Astrocyte (in vitro differentiated cells and primary cell): ENCODE measurements at regions not wholly inside any gene's neighbourhood (a gene's known extent, or its start where the extent isn't known, plus 50 kb on each side); places are given as distances from the start of the nearest gene placed in this dataset.

ENCODE experiments used
- DNase-seq: peaks from one replicate; pipeline ENCODE4 v3.0.0-alpha.2; 2010; ENCODE audit warnings: low read depth
- FAIRE-seq: peaks from 2 replicates; lab custom pipeline; 2011; peaks lifted over from hg19 to GRCh38; lab: Jason Lieb, UNC
- H2AFZ ChIP-seq: 2 replicates; pipeline ENCODE4 v1.6.0; 2012; ENCODE audit warnings: low read depth, low read length, inconsistent platforms
- H3K27ac ChIP-seq: 2 replicates; pipeline ENCODE4 v1.5.1; 2011; ENCODE audit warnings: low read depth, low read length, inconsistent platforms
- H3K27me3 ChIP-seq: 2 replicates; pipeline ENCODE4 v1.6.0; 2011; ENCODE audit warnings: low read length, inconsistent platforms; ENCODE audit not compliant: insufficient read depth
- H3K36me3 ChIP-seq: 2 replicates; pipeline ENCODE4 v1.5.1; 2011; ENCODE audit warnings: low read length, inconsistent platforms; ENCODE audit not compliant: insufficient read depth
- H3K4me1 ChIP-seq: 2 replicates; pipeline ENCODE4 v1.5.1; 2011; ENCODE audit warnings: low read length, inconsistent platforms; ENCODE audit not compliant: insufficient read depth
- H3K4me2 ChIP-seq: 2 replicates; pipeline ENCODE4 v1.6.0; 2012; ENCODE audit warnings: low read length, inconsistent platforms
- H3K4me3 ChIP-seq: 2 replicates; pipeline ENCODE4 v1.5.1; 2011; ENCODE audit warnings: low read depth, mild to moderate bottlenecking, low read length, inconsistent platforms; ENCODE audit not compliant: insufficient read depth
- H3K79me2 ChIP-seq: 2 replicates; pipeline ENCODE4 v1.6.0; 2012; ENCODE audit warnings: mild to moderate bottlenecking, low read length, inconsistent platforms; ENCODE audit not compliant: insufficient read depth
- H3K9ac ChIP-seq: 2 replicates; pipeline ENCODE4 v1.6.0; 2012; ENCODE audit warnings: mild to moderate bottlenecking, low read length, inconsistent platforms
- H3K9me3 ChIP-seq: 2 replicates; pipeline ENCODE4 v1.5.1; 2012; ENCODE audit warnings: low read depth, mild to moderate bottlenecking, low read length, inconsistent platforms; ENCODE audit not compliant: insufficient read depth
- H4K20me1 ChIP-seq: 2 replicates; pipeline ENCODE4 v1.6.0; 2012; ENCODE audit warnings: low read length, inconsistent platforms; ENCODE audit not compliant: insufficient read depth
- H3K27ac Mint-ChIP-seq: one replicate; pipeline ENCODE4 v1.8.0; 2021; ENCODE audit warnings: mild to moderate bottlenecking, mixed read lengths; ENCODE audit not compliant: unreplicated experiment
- H3K27me3 Mint-ChIP-seq: one replicate; pipeline ENCODE4 v1.8.0; 2021; ENCODE audit warnings: low read depth, mixed read lengths; ENCODE audit not compliant: unreplicated experiment
- H3K36me3 Mint-ChIP-seq: one replicate; pipeline ENCODE4 v1.8.0; 2021; ENCODE audit warnings: low read depth, mixed read lengths; ENCODE audit not compliant: unreplicated experiment
- H3K4me1 Mint-ChIP-seq: one replicate; pipeline ENCODE4 v1.8.0; 2021; ENCODE audit warnings: low read depth, mixed read lengths; ENCODE audit not compliant: unreplicated experiment
- H3K4me3 Mint-ChIP-seq: one replicate; pipeline ENCODE4 v1.8.0; 2021; ENCODE audit warnings: mild to moderate bottlenecking, moderate library complexity, mixed read lengths; ENCODE audit not compliant: unreplicated experiment
- H3K9me3 Mint-ChIP-seq: one replicate; pipeline ENCODE4 v1.8.0; 2021; ENCODE audit warnings: mild to moderate bottlenecking, mixed read lengths; ENCODE audit not compliant: unreplicated experiment
- EZH2 ChIP-seq: IDR thresholded peaks from 2 replicates; pipeline ENCODE4 v1.6.1; 2012; ENCODE audit warnings: mild to moderate bottlenecking, low read length, inconsistent platforms; ENCODE audit not compliant: insufficient read depth
- TF ChIP-seq, protein P1 (sequence below): IDR thresholded peaks from 2 replicates; pipeline ENCODE4 v1.5.1; 2011; ENCODE audit warnings: low read depth, mild to moderate bottlenecking, inconsistent platforms, low read length, moderate library complexity; ENCODE audit not compliant: insufficient read depth

DNA sequence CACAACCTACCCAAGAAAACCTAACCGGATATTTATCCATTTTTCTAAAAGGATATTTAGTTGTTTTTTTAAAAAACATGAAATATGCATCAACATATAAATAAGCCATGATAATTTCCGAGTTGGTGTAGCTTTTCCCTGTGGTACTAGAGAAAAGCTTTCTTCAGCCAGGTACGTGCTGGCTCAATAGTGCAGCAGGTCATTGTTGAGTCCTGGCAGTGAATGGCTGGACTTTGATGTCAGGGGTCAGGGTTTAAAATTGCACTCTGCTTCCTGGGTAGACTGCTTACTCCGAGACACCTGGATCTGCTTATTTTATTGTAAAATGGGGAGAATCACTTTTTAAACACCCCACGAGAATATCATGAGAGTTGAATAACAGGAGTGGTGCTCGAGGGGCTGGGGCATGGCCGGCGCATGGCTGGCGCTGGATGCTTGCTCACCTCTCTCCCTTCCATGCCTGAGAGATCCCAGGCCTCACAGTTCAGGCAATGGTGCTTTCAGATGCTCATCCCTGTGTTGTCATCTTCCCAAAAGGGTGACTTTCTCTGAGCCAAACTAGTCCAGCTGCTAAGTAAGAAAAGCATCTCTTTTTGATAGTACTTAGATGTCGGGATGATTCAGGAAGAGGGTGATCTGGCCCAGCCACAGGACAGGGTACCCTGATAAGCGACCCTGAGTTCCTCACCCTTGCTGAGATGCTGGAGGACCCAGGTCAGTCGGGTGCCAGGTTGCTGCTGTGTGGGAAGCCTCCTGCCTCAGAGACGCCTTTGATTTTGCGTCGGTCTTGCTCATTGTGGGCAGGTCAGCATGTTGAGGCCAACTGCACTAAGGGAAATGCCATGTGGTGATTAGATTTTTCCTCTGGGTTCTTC lies 269.1 kb upstream of the FOXQ1 start:
- H3K27me3 Mint-ChIP-seq = peaks cover 69% of the 10 kb centered on the region
- H3K4me1 ChIP-seq = no peaks in the 10 kb centered on the region
- TF ChIP-seq, protein P1, sequence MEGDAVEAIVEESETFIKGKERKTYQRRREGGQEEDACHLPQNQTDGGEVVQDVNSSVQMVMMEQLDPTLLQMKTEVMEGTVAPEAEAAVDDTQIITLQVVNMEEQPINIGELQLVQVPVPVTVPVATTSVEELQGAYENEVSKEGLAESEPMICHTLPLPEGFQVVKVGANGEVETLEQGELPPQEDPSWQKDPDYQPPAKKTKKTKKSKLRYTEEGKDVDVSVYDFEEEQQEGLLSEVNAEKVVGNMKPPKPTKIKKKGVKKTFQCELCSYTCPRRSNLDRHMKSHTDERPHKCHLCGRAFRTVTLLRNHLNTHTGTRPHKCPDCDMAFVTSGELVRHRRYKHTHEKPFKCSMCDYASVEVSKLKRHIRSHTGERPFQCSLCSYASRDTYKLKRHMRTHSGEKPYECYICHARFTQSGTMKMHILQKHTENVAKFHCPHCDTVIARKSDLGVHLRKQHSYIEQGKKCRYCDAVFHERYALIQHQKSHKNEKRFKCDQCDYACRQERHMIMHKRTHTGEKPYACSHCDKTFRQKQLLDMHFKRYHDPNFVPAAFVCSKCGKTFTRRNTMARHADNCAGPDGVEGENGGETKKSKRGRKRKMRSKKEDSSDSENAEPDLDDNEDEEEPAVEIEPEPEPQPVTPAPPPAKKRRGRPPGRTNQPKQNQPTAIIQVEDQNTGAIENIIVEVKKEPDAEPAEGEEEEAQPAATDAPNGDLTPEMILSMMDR = no peak
- no peak for TF ChIP-seq EZH2
- H3K27ac Mint-ChIP-seq = no peak overlapping the region
- no peak overlapping the region for H3K4me3 ChIP-seq
- H3K9ac ChIP-seq = no peak overlapping the region
- H4K20me1 ChIP-seq = no peaks in the 10 kb centered on the region
- H3K36me3 ChIP-seq = no peaks in the 10 kb centered on the region
- no peak overlapping the region for H3K27ac ChIP-seq
- peaks cover 2% of the 10 kb centered on the region for H3K4me1 Mint-ChIP-seq
- no peak overlapping the region for H3K4me3 Mint-ChIP-seq
- DNase-seq (no peak), FAIRE-seq (no peak)
- H2AFZ ChIP-seq = no peak overlapping the region
- no peaks in the 10 kb centered on the region for H3K79me2 ChIP-seq
- H3K9me3 ChIP-seq = peaks cover 2% of the 10 kb centered on the region
- no peaks in the 10 kb centered on the region for H3K36me3 Mint-ChIP-seq
- H3K27me3 ChIP-seq = peaks cover 14% of the 10 kb centered on the region
- H3K4me2 ChIP-seq = no peak overlapping the region
- peaks cover 2% of the 10 kb centered on the region for H3K9me3 Mint-ChIP-seq

- no peak for DNase-seq
- TF ChIP-seq, protein P1 = no peak
- TF ChIP-seq EZH2 = no peak
- Histone ChIP-seq H3K27me3 (peaks cover 17% of the 10 kb centered on the region), H3K9ac (no peak overlapping the region), H4K20me1 (no peaks in the 10 kb centered on the region), H3K4me1 (no peaks in the 10 kb centered on the region), H3K4me2 (no peak overlapping the region), H3K36me3 (no peaks in the 10 kb centered on the region), H3K79me2 (no peaks in the 10 kb centered on the region), H3K4me3 (no peak overlapping the region), H3K9me3 (peaks cover 2% of the 10 kb centered on the region), H3K27ac (no peak overlapping the region), H2AFZ (no peak overlapping the region)
- Mint-ChIP-seq H3K4me1 (no peaks in the 10 kb centered on the region), H3K36me3 (no peaks in the 10 kb centered on the region), H3K9me3 (peaks cover 2% of the 10 kb centered on the region), H3K27ac (no peak overlapping the region), H3K4me3 (no peak overlapping the region), H3K27me3 (peaks cover 74% of the 10 kb centered on the region)
- no peak for FAIRE-seq
Measured at GRCh38 chr6:1040393-1040792, 271.5 kb upstream of the FOXQ1 start.

DNA sequence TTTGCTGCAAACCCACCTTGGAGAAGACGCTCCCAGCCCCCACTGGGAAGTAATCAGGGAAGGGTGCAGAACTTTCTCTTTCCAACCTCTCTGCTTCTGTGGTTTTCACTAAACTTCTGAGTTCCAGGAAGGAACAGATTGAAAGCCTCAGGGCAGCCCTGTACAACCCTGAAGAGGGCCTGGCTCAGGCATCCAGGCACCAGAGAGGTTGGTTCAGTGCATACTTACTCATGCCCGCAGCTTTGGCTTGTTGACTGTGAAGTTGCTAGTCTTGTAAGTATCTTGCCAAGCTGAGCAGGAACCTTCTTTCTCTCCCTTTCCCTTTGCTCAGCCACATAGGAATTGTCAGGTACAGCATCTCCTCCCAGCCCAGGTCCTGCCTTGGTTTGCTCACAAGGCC lies 272.2 kb upstream of the FOXQ1 start:
- no peaks in the 10 kb centered on the region for H4K20me1 ChIP-seq
- no peak overlapping the region for H3K4me3 Mint-ChIP-seq
- H3K27me3 ChIP-seq = peaks cover 12% of the 10 kb centered on the region
- H3K9ac ChIP-seq = no peak overlapping the region
- no peaks in the 10 kb centered on the region for H3K79me2 ChIP-seq
- no peaks in the 10 kb centered on the region for H3K36me3 Mint-ChIP-seq
- no peaks in the 10 kb centered on the region for H3K36me3 ChIP-seq
- H3K4me2 ChIP-seq = no peak overlapping the region
- H3K27me3 Mint-ChIP-seq = peaks cover 71% of the 10 kb centered on the region
- DNase-seq (no peak), FAIRE-seq (no peak)
- H3K27ac Mint-ChIP-seq = no peak overlapping the region
- no peaks in the 10 kb centered on the region for H3K4me1 Mint-ChIP-seq
- peaks cover 2% of the 10 kb centered on the region for H3K9me3 Mint-ChIP-seq
- no peaks in the 10 kb centered on the region for H3K9me3 ChIP-seq
- TF ChIP-seq EZH2 = no peak
- TF ChIP-seq, protein P1 = no peak
- no peak overlapping the region for H3K4me3 ChIP-seq
- H2AFZ ChIP-seq = no peak overlapping the region
- no peak overlapping the region for H3K27ac ChIP-seq
- H3K4me1 ChIP-seq = no peaks in the 10 kb centered on the region
